ENCODE measurements at regions not wholly inside any gene's neighbourhood (a gene's known extent, or its start where the extent isn't known, plus 50 kb on each side); places are given as distances from the start of the nearest gene placed in this dataset.

GRCh38 chr6:121663292-121663810 lies 227.9 kb downstream of the GJA1 start:
- no peak for TF ChIP-seq CTCF (IDR thresholded peaks at IDR 0.05; ENCODE audit: borderline replicate concordance, insufficient read depth, low read depth, low read length)

GRCh38 chr6:121664158-121664557 lies 228.7 kb downstream of the GJA1 start:
- H3K4me3 ChIP-seq (ENCODE audit: low read depth, low read length), result no peak overlapping the region
- TF ChIP-seq CTCF (IDR thresholded peaks at IDR 0.05; ENCODE audit: borderline replicate concordance, insufficient read depth, low read depth, low read length), result no peak

More at GRCh38 chr6:121663292-121663810, 227.9 kb downstream of the GJA1 start:
- H3K4me3 ChIP-seq (ENCODE audit: low read depth, low read length), result no peak overlapping the region

GRCh38 chr6:121666814-121667213 lies 231.4 kb downstream of the GJA1 start:
- H3K4me3 ChIP-seq (ENCODE audit: low read depth, low read length), result no peak overlapping the region
- TF ChIP-seq CTCF (IDR thresholded peaks at IDR 0.05; ENCODE audit: borderline replicate concordance, insufficient read depth, low read depth, low read length), result no peak

- TF ChIP-seq CTCF (IDR thresholded peaks at IDR 0.05; ENCODE audit: borderline replicate concordance, insufficient read depth, low read depth, low read length), result no peak
- no peak overlapping the region for H3K4me3 ChIP-seq (ENCODE audit: low read depth, low read length)
Measured at GRCh38 chr6:121668259-121668658, 232.8 kb downstream of the GJA1 start.

- no peak for TF ChIP-seq CTCF (IDR thresholded peaks at IDR 0.05; ENCODE audit: borderline replicate concordance, insufficient read depth, low read depth, low read length)
- H3K4me3 ChIP-seq (ENCODE audit: low read depth, low read length), result no peak overlapping the region
Measured at GRCh38 chr6:121670511-121670910, 235.1 kb downstream of the GJA1 start.

GRCh38 chr6:121677571-121677970 lies 242.1 kb downstream of the GJA1 start:
- H3K4me3 ChIP-seq (ENCODE audit: low read depth, low read length), result no peak overlapping the region
- no peak for TF ChIP-seq CTCF (IDR thresholded peaks at IDR 0.05; ENCODE audit: borderline replicate concordance, insufficient read depth, low read depth, low read length)

- no peak overlapping the region for H3K4me3 ChIP-seq (ENCODE audit: low read depth, low read length)
- no peak for TF ChIP-seq CTCF (IDR thresholded peaks at IDR 0.05; ENCODE audit: borderline replicate concordance, insufficient read depth, low read depth, low read length)
Measured at GRCh38 chr6:121678245-121678644, 242.8 kb downstream of the GJA1 start.
